WERI-Rb-1 (cell line): ENCODE measurements at regions not wholly inside any gene's neighbourhood (a gene's known extent, or its start where the extent isn't known, plus 50 kb on each side); places are given as distances from the start of the nearest gene placed in this dataset.

Experiments
- DNase-seq: peaks from one replicate; pipeline ENCODE4 v3.0.0-alpha.2; 2020
- H3K27ac ChIP-seq: fragments of 250-450 bp; sonication (Bioruptor Pico); 2 replicates; pipeline ENCODE4 v1.5.1; 2020; ENCODE audit warnings: mild to moderate bottlenecking, moderate library complexity
- H3K27me3 ChIP-seq: fragments of 250-450 bp; sonication (Bioruptor Pico); 2 replicates; pipeline ENCODE4 v1.5.1; 2021; ENCODE audit warnings: mild to moderate bottlenecking, low read depth, moderate library complexity; ENCODE audit not compliant: insufficient read depth, severe bottlenecking
- H3K36me3 ChIP-seq: fragments of 250-450 bp; sonication (Bioruptor Pico); 2 replicates; pipeline ENCODE4 v1.5.1; 2020; ENCODE audit warnings: mild to moderate bottlenecking, moderate library complexity
- H3K4me3 ChIP-seq: 2 replicates; pipeline ENCODE4 v1.5.1; 2011; ENCODE audit warnings: low read depth, mild to moderate bottlenecking, control low read depth, low read length
- H3K9me3 ChIP-seq: fragments of 250-450 bp; sonication (Bioruptor Pico); 2 replicates; pipeline ENCODE4 v1.5.1; 2021; ENCODE audit warnings: mild to moderate bottlenecking, moderate library complexity; ENCODE audit not compliant: severe bottlenecking
- TF ChIP-seq, protein P1 (sequence below): IDR thresholded peaks from 2 replicates; pipeline ENCODE4 v1.5.1; 2011; ENCODE audit warnings: low read depth, mild to moderate bottlenecking, control low read depth, inconsistent platforms, low read length

DNA sequence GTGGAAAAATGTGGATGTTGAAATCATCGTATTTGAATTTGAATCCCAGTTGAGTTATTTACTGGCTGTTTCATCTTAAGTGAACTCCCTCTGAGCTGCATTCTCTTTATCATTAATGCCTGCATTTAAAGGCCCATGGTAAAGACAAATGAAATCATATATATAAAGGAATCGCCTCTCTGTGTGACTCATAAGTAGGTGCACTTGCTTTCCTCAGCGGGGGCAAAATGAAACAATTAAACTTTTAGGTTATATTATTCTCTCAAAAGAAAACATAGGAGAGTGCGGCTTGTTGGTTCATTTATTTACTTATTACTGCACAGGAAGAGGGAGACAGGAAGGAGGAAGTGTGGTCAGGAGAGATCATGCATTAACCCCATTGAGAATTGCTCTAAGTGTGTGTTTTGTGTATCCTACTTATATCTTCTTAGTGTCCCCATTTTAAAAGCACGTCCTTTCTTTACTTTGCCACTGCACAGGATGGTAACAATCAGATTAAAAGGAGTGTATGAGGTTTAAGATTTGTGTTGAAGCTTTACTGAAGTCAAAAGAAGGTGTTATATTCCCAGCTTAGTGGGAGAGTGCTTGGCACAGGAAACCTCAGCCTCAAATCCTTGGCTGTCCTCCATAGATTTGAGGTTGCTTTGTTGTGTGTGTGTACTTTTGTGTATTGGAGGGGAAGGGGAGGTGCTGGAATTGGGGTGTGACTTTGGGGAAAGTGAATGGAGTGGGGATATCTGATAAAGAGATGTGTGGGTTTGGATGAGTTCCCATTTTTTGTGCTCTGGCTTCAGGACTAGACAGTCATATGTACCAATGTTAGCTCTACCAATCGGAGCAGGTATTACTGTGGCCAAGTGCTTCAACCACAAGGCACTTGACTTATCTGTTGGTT, 595.8 kb upstream of the NR2F2 start:
- Histone ChIP-seq H3K27ac (no peak overlapping the region), H3K4me3 (no peak overlapping the region), H3K36me3 (no peaks in the 10 kb centered on the region), H3K9me3 (no peaks in the 10 kb centered on the region), H3K27me3 (no peaks in the 10 kb centered on the region)
- TF ChIP-seq, protein P1, sequence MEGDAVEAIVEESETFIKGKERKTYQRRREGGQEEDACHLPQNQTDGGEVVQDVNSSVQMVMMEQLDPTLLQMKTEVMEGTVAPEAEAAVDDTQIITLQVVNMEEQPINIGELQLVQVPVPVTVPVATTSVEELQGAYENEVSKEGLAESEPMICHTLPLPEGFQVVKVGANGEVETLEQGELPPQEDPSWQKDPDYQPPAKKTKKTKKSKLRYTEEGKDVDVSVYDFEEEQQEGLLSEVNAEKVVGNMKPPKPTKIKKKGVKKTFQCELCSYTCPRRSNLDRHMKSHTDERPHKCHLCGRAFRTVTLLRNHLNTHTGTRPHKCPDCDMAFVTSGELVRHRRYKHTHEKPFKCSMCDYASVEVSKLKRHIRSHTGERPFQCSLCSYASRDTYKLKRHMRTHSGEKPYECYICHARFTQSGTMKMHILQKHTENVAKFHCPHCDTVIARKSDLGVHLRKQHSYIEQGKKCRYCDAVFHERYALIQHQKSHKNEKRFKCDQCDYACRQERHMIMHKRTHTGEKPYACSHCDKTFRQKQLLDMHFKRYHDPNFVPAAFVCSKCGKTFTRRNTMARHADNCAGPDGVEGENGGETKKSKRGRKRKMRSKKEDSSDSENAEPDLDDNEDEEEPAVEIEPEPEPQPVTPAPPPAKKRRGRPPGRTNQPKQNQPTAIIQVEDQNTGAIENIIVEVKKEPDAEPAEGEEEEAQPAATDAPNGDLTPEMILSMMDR: no peak
- DNase-seq: no peak

DNA sequence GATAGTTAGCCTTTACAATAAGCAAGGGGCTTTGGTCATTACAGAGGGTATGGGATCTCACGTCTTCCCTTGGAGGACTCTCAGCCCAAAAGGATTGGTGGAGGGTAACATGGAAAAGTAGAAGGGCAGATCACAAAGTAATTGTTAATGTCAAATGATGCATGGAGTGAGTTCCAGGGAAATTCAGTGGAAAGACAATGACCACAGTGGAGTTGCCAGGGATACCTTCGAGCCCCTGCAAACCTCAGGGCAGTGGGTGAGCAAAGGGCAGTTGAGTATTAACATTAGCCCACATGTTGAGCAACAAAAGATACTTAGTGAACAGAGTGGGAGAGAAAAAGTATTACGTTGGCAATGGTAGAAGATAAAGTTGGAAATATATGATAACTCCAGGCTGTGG, 593.4 kb upstream of the NR2F2 start:
- Histone ChIP-seq H3K27ac (no peak overlapping the region), H3K9me3 (no peaks in the 10 kb centered on the region), H3K27me3 (no peaks in the 10 kb centered on the region), H3K36me3 (no peaks in the 10 kb centered on the region), H3K4me3 (no peak overlapping the region)
- DNase-seq: no peak
- TF ChIP-seq, protein P1: no peak

DNA sequence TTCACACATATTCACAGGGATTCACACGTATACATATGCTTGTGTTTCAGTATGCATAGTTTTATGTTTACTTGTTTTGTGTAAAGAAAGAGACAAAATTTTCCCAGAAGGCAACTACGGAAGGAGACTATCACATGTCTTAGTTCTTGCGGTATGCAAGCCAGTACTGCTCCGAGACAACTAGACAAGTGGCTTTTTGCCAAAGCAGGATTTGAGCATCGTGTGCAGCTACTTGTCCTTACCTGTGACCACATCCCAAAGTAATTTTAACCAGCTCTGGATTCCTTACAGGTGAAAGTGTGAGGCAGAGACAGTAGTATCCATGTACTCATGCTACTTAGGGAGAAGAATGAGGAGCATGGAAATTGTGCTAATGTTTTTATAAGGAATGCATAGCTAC, 591.4 kb upstream of the NR2F2 start:
- H3K27ac ChIP-seq: no peak overlapping the region
- TF ChIP-seq, protein P1: no peak
- H3K27me3 ChIP-seq: no peaks in the 10 kb centered on the region
- no peak for DNase-seq
- H3K4me3 ChIP-seq: no peak overlapping the region
- no peaks in the 10 kb centered on the region for H3K9me3 ChIP-seq
- no peaks in the 10 kb centered on the region for H3K36me3 ChIP-seq

DNA sequence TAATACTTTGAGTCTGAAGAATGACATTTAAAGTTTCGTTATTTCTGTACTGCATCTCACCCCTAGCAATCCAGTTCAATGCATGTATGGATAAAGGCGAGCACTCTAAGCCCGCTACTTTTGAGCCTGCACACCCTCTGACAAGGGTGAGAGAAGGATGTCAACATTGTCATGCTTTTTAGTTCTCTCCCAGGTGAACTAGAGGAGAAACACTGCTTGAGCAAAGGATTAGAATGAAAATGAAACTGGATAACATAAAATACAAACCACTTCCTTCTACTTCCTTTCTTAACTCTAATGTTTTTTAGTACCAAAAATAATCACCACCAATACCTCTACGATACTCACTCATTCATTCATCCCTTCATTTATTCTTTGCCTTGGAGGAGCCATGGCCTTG, 588.7 kb upstream of the NR2F2 start:
- no peak for DNase-seq
- TF ChIP-seq, protein P1: no peak
- Histone ChIP-seq H3K4me3 (no peak overlapping the region), H3K27ac (no peak overlapping the region), H3K9me3 (no peaks in the 10 kb centered on the region), H3K27me3 (no peaks in the 10 kb centered on the region), H3K36me3 (no peaks in the 10 kb centered on the region)

DNA sequence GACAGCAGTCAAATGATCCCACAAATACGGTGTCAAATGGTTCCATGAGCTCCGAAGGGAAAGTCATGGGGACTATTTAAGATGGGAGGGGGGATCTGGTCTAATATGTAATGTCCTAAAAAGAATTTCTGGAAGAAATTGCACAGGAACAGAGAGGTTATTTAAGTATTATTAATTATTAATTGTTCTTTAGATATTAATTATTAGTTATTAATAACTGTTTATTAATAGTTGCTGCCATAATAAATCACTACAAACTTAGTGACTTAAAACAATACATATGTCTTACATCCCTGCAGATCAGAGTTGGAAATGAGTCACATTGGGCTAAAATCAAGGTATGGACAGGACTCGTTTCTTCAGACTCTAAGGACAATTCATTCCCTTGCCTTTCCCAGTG, 588.2 kb upstream of the NR2F2 start:
- DNase-seq: no peak
- H3K36me3 ChIP-seq: no peaks in the 10 kb centered on the region
- no peaks in the 10 kb centered on the region for H3K9me3 ChIP-seq
- H3K4me3 ChIP-seq: no peak overlapping the region
- TF ChIP-seq, protein P1: no peak
- H3K27ac ChIP-seq: no peak overlapping the region
- no peaks in the 10 kb centered on the region for H3K27me3 ChIP-seq

DNA sequence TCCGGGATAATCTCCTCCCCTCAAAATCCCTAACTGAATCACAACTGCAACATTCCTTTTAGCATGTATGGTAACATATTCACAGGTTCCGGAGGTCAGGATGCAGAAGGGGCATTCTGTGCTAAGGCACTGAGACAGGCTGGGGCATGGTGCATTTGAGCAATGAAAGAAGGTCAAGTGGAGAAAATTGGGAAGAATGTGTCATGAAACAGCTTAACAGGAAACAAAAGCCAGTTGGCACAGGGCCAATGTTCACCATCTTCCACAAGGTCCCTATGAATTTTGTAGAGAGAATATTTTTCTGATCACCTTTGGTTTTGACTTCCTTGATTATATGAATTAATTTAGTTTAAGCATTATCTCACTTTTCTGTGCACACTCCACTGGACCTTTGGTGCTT, 587.7 kb upstream of the NR2F2 start:
- H3K27me3 ChIP-seq: no peaks in the 10 kb centered on the region
- no peaks in the 10 kb centered on the region for H3K9me3 ChIP-seq
- H3K36me3 ChIP-seq: no peaks in the 10 kb centered on the region
- no peak for DNase-seq
- TF ChIP-seq, protein P1: no peak
- H3K4me3 ChIP-seq: no peak overlapping the region
- no peak overlapping the region for H3K27ac ChIP-seq
